ENCODE measurements at regions not wholly inside any gene's neighbourhood (a gene's known extent, or its start where the extent isn't known, plus 50 kb on each side); places are given as distances from the start of the nearest gene placed in this dataset.
"Not testable (repeated sequence)": the region's sequence is repeated elsewhere in the genome, so short reads cannot be mapped to it uniquely, and the experiment has no call there.

- DNase-seq = no peak
Observed at GRCh38 chr3:8147711-8148110, 353.9 kb upstream of the LMCD1 start.

GRCh38 chr3:8152821-8153418 lies 348.7 kb upstream of the LMCD1 start:
- DNase-seq = no peak

DNA sequence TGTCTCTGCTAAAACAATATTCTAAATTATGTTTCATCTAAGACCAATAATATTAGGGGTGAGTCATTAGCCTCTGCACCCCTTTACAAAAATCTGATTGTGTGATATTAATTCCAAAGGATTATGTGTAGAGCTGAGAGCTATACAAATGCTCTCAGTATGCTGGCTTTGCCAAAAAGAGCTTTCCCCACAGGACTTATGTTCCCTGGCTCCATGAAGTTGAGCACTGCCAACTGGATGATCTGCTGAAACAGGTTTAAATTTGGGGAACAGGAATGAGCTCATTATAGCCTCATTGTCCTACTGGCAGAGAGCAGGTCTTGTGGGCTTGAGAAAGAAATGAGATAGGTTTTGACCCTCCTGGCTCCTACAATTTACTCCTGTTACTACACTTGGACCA lies 347.8 kb upstream of the LMCD1 start:
- no peak for DNase-seq

DNA sequence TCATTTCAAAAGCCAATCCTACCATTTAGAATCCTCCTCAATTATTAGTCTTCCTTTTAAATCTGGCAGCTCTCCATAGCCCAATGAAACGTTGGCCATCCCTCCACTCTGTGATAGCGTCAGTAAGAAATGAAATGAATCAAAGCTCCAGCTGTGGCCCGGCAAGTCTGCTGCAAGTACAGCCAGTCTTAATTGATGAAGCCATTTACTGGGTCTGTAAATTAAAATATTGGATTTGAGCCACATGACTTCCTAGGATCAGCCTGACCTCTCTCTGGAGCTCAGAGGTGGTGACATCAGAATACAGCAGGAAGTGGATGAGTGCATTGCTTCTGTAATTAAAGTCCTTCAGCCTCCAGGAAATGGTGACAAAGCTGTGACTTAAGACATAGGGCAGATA lies 347.0 kb upstream of the LMCD1 start:
- no peak for DNase-seq

DNA sequence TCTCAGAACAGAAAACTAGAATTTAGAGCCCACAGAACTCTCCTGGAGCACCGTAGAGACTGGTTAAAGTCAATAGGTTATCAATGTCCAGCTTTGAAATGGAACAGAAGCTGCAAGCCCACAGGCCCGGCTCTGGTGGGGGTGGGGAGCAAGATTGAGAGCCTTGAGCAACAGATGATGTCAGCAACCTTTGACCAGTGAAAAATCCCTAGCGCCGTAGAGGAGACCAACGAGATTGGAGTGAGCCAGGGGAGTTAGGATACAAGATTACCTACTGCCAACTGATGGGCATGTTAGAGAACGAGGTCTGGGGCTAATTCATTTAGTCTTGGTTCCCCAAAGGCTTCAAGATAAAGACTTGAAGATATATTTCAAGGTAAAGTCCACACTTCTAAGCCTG lies 345.5 kb upstream of the LMCD1 start:
- DNase-seq = no peak

GRCh38 chr3:8156831-8157230 lies 344.8 kb upstream of the LMCD1 start:
- no peak for DNase-seq

GRCh38 chr3:8157640-8158039 lies 344.0 kb upstream of the LMCD1 start:
- no peak for DNase-seq

- DNase-seq = no peak
Observed at GRCh38 chr3:8164145-8164544, 337.5 kb upstream of the LMCD1 start.

- DNase-seq = no peak
Observed at GRCh38 chr3:8166014-8166413, 335.6 kb upstream of the LMCD1 start.

DNA sequence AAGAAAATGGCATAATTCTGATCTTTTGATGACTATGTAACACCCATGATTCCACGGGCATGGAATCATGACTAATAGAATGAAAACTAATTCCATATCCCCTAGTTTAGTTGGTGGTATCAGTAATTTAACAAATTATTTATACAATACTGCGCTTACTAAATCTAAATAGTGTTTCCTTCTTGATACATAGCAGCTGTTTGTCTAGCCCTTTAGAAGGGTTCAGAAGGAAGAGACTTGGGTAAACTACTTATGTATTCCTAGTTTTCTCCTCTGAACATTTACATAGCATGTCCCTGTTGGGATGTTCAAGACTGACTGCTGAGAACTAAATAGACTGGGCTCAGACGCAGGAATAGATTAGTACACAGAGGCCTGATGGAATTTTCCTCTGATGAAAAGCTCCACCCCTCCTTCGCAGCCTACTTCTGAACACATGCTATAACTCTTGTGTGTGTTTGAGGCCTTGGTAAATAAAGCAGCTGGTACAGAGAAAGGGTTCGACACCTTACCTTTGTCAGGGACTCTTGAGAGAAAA lies 330.6 kb upstream of the LMCD1 start:
- DNase-seq = no peak

DNA sequence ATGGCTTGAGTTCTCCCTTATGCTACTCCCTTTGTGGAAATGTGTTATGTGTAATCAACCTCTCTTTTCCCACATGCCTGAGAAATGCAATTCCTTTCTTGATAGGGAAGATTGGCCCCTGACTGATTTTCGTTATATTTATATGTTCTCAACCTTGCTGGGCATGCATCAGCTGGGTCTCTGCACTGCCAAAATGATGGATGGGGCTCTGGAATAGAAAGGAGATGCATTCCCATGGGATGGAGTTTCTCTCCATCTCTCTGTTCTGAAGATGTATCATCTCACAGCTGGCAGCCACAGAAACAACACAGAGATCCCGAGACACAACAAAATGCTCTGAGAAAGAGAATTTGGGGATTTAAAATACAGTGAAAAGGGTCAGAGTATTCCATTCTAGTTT lies 327.7 kb upstream of the LMCD1 start:
- DNase-seq = no peak

DNA sequence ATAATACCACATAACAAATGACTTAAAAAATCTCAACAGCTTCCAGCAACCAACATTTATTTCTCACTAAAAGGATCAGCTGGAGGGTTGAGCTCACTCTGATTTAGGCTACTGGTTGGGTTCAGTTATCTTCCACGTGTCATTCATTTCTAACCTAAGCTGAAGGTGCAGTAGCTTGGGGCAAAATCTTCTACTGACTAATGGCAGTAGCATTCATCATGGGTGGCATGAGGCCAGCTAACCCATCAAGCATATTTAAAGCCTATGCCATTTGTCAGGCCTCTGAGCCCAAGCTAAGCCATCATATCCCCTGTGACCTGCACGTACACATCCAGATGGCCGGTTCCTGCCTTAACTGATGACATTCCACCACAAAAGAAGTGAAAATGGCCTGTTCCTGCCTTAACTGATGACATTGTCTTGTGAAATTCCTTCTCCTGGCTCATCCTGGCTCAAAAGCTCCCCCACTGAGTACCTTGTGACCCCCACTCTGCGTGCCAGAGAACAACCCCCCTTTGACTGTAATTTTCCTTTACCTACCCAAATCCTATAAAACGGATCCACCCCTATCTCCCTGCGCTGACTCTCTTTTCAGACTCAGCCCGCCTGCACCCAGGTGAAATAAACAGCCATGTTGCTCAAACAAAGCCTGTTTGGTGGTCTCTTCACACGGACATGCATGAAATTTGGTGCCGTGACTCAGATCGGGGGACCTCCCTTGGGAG lies 324.7 kb upstream of the LMCD1 start:
- not testable (repeated sequence) for DNase-seq

DNA sequence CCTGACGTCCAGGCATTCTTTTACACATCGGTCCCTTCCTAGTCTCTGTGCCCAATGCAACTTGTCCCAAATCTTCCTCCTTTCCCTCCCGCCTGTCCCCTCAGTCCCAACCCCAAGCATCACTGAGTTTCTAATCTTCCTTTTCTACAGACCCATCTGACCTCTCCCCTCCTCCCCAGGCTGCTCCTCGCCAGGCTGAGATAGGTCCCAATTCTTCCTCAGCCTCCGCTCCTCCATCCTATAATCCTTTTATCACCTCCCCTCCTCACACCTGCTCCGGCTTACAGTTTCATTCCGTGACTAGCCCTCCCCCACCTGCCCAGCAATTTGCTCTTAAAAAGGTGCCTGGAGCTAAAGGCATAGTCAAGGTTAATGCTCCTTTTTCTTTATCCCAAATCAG lies 323.1 kb upstream of the LMCD1 start:
- not testable (repeated sequence) for DNase-seq

- DNase-seq = no peak
Observed at GRCh38 chr3:8182904-8183303, 318.7 kb upstream of the LMCD1 start.

GRCh38 chr3:8183627-8184026 lies 318.0 kb upstream of the LMCD1 start:
- no peak for DNase-seq

- DNase-seq = no peak
Observed at GRCh38 chr3:8186213-8186612, 315.4 kb upstream of the LMCD1 start.

DNA sequence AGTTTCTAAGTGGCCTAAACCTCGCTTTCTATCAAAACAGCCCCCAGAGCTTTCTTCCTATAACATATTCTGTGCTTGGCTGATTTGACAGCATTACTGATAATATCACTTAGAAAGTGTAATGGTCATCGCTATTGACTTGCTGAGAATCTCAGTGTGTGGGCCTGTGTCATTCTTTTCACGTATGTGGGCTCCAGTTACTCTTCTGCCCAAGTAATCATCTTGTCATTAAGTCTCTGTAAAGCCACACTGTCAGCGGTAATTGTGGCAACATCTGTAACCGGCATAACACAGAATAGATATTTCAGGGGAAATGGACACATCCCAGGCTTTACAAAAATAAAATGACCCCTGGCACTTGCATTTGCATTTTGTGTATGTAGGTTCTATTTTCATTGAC lies 313.6 kb upstream of the LMCD1 start:
- no peak for DNase-seq

- DNase-seq = no peak
Observed at GRCh38 chr3:8189051-8189450, 312.6 kb upstream of the LMCD1 start.

- DNase-seq = no peak
Observed at GRCh38 chr3:8191406-8191805, 310.2 kb upstream of the LMCD1 start.

DNA sequence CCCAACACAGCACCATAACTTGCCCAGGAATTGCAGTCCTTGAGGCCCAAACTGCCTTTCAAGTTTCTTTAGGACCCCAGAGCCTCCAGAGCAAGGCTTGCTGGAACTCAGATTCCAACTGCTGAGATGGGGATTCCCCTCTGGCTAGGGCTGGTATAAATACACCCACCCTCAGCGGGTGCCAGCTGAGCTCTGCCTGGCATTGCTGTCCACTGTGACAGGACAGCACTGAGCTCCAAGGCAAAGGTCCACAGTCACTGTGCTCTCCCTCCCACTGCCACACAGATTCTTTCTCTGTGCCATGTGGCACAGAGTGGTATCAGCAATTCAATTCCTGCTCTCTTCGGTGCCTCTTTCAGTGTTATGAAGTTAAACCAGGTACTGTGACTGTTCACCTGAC lies 304.2 kb upstream of the LMCD1 start:
- no peak for DNase-seq

- DNase-seq = no peak
Observed at GRCh38 chr3:8198605-8199004, 303.0 kb upstream of the LMCD1 start.

GRCh38 chr3:8200996-8201395 lies 300.6 kb upstream of the LMCD1 start:
- no peak for DNase-seq

- DNase-seq = no peak
Observed at GRCh38 chr3:8201886-8202285, 299.7 kb upstream of the LMCD1 start.

DNA sequence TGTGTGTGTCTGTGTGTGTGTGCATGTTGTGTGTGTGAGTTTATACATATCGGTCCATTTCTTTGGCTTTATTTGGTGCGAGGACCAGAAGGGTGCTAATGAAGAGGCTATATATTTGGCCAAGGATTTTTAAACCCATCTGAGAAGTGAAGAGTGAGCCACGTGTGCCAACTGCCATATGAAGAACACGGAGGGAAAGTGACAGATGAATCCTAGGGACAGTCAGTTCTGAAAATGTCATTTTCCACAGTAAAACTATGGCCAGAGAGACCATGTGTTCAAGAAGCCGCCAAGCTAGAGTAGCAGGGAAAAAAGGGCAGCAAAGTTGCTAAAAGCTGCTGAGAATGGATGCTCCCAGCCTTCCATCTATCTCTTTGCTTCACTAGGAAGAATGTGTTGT lies 297.3 kb upstream of the LMCD1 start:
- no peak for DNase-seq

Data from NCI-H446 (cell line).